ENCODE measurements at regions not wholly inside any gene's neighbourhood (a gene's known extent, or its start where the extent isn't known, plus 50 kb on each side); places are given as distances from the start of the nearest gene placed in this dataset.

DNA sequence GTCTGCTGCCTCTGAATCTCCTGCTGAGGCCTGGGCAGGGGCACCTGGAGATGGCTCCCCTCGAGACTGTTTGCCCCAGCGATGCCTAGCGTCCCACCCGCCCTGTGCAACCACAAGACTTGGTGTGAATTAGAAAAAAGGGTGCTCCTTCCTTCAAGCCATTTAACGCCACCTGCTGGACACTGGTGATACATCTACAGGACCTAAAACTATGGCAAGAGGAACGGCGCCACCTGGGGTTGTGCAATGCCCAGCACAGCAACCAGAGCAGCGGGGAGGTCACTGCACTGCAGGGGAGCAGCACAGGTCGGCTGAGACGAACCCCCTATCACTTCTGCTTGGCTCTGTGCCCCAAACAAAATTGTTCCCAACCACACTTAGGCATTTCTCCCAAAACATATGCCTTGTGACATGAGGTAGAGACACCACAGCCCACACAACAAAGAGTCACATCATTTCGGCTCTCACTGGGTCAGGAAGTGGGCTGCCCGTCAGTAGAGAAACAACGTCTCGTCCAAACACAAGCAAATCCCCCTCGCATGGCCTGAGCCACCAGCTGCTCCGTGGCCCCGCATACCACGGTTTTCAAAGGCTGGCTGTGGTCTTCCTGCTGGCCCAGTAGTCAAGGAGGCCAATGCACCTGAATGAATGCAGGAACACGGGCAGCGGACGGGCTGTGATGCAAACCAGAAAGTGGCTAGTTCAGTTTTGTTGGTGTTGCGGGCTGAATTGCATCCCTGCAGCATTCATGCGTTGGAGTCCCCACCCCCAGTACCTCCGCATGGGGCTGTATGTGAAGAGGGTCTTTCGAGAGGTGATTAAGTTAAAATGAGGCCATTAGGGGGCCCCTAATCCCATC is 171.9 kb downstream of the SHANK2 start:
- TF ChIP-seq BHLHE40 (IDR thresholded peaks at IDR 0.05; ENCODE audit: borderline replicate concordance) (no peak), SUZ12 (IDR thresholded peaks at IDR 0.05) (no peak), SP1 (IDR thresholded peaks at IDR 0.05) (no peak), FOXA1 (IDR thresholded peaks at IDR 0.05) (no peak), FOXM1 (IDR thresholded peaks at IDR 0.05; ENCODE audit: borderline replicate concordance) (no peak), L3MBTL2 (conservative IDR thresholded peaks at IDR 0.05) (no peak)
- peak; percentile 54 for DNase-seq (ENCODE audit: extremely low spot score)
- ChIA-PET POLR2A (no interaction called here), CTCF (no interaction called here)

DNA sequence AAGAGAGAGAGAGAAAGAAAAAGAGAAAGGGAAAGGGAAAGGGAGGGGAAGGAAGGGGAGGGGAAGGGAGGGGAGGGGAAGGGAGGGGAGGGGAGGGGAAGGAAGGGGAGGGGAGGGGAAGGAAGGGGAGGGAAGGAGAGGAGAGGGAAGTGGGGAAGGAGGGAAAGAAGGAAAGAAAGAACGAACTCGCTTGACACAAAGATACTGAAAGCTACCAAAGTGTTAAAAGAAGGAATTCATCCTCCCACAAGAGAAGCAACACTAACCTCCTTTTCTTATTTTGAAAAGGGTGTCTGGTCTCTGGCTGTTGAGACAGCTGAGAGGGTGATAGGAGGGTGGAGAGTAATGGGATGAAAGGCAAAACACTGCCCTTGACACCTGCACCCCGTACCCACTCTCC is 172.6 kb downstream of the SHANK2 start:
- DNase-seq (ENCODE audit: extremely low spot score), result no peak
- ChIA-PET POLR2A (no interaction called here), CTCF (no interaction called here)
- TF ChIP-seq CTBP1 (IDR thresholded peaks at IDR 0.05; ENCODE audit: borderline replicate concordance) (no peak), FOXM1 (IDR thresholded peaks at IDR 0.05; ENCODE audit: borderline replicate concordance) (no peak), PKNOX1 (IDR thresholded peaks at IDR 0.05) (no peak), FOXK2 (IDR thresholded peaks at IDR 0.05) (no peak), HDGF (IDR thresholded peaks at IDR 0.05; ENCODE audit: borderline replicate concordance) (no peak), ELF4 (IDR thresholded peaks at IDR 0.05) (no peak), L3MBTL2 (conservative IDR thresholded peaks at IDR 0.05) (no peak), LEF1 (IDR thresholded peaks at IDR 0.05; ENCODE audit: borderline replicate concordance) (no peak), NFRKB (IDR thresholded peaks at IDR 0.05) (no peak), FOXA1 (IDR thresholded peaks at IDR 0.05) (no peak), BHLHE40 (IDR thresholded peaks at IDR 0.05; ENCODE audit: borderline replicate concordance) (no peak), ZNF384 (IDR thresholded peaks at IDR 0.05) (no peak), SP1 (IDR thresholded peaks at IDR 0.05) (no peak), TARDBP (IDR thresholded peaks at IDR 0.05) (no peak), ARNT (IDR thresholded peaks at IDR 0.05) (no peak), SUZ12 (IDR thresholded peaks at IDR 0.05) (no peak)

GRCh38 chr11:71078482-71078881 is 173.9 kb downstream of the SHANK2 start:
- TF ChIP-seq FOXM1 (IDR thresholded peaks at IDR 0.05; ENCODE audit: borderline replicate concordance), result no peak
- TF ChIP-seq NFRKB (IDR thresholded peaks at IDR 0.05), result no peak
- no peak for TF ChIP-seq ZNF384 (IDR thresholded peaks at IDR 0.05)
- no peak for TF ChIP-seq CTBP1 (IDR thresholded peaks at IDR 0.05; ENCODE audit: borderline replicate concordance)
- no peak for TF ChIP-seq ARNT (IDR thresholded peaks at IDR 0.05)
- no peak for TF ChIP-seq FOXK2 (IDR thresholded peaks at IDR 0.05)
- TF ChIP-seq L3MBTL2 (conservative IDR thresholded peaks at IDR 0.05), result no peak
- TF ChIP-seq HDGF (IDR thresholded peaks at IDR 0.05; ENCODE audit: borderline replicate concordance), result no peak
- ChIA-PET CTCF (no interaction called here), POLR2A (no interaction called here)
- no peak for DNase-seq (ENCODE audit: extremely low spot score)

DNA sequence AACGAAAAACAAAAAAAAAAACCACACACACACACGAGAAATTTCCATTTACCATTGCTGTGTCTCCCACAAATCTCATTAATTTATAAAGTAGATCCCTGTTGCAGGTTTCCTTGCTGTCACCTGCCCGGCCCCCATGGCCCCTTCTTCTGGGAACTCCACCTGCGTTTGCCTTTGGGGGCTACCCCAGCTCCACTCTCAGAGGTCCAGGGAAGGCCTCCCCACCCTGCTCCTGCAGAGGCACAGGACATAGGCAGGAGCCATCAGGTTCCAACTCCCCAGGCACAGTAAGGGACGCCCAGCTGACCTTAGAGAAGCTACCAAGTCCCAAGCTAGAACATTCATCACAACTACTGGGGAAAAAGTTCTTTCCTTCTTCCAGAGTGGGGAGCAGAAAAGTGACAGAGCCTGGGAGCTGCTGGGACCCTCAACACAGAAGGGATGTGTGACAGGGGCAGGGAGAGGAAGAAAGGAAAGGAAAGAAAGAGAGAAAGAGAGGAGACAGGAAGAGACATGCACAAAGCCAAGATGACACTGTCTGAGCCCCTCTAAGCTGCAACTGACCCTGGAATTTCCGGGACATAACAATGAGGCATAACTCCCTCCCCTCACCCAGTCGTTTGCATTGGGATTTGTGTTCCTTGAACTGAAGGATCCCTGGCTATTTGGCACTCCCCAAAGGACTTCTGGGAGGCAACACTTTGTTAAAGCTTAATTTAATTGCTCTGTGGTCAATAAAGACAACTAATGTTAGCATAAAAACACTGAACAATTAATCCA is 175.7 kb downstream of the SHANK2 start:
- POLR2A ChIA-PET, result no interaction called here
- TF ChIP-seq CTBP1 (IDR thresholded peaks at IDR 0.05; ENCODE audit: borderline replicate concordance) (no peak), BHLHE40 (IDR thresholded peaks at IDR 0.05; ENCODE audit: borderline replicate concordance) (no peak), PKNOX1 (IDR thresholded peaks at IDR 0.05) (no peak), ARNT (IDR thresholded peaks at IDR 0.05) (no peak), SUZ12 (IDR thresholded peaks at IDR 0.05) (no peak), NFRKB (IDR thresholded peaks at IDR 0.05) (no peak), ELF4 (IDR thresholded peaks at IDR 0.05) (no peak), L3MBTL2 (conservative IDR thresholded peaks at IDR 0.05) (no peak), LEF1 (IDR thresholded peaks at IDR 0.05; ENCODE audit: borderline replicate concordance) (no peak), FOXA1 (IDR thresholded peaks at IDR 0.05) (no peak)
- DNase-seq (ENCODE audit: extremely low spot score), result no peak
- CTCF ChIA-PET, result interaction anchor here (1.0 to 1.1 kb wide), 2 partner anchors 11 to 14 kb away, joined by 3 to 4 read pairs; no protein-coding TSS in a partner anchor

- ChIA-PET CTCF (interaction anchor here (1.0 kb wide), 1 partner anchor 11 kb away, joined by 4 read pairs; no protein-coding TSS in a partner anchor), POLR2A (no interaction called here)
- TF ChIP-seq PKNOX1 (IDR thresholded peaks at IDR 0.05), result no peak
- no peak for TF ChIP-seq ELF4 (IDR thresholded peaks at IDR 0.05)
- TF ChIP-seq HDGF (IDR thresholded peaks at IDR 0.05; ENCODE audit: borderline replicate concordance), result no peak
- no peak for TF ChIP-seq SUZ12 (IDR thresholded peaks at IDR 0.05)
- no peak for TF ChIP-seq BHLHE40 (IDR thresholded peaks at IDR 0.05; ENCODE audit: borderline replicate concordance)
- DNase-seq (ENCODE audit: extremely low spot score), result no peak
These were observed 176.4 kb downstream of the SHANK2 start for GRCh38 chr11:71075871-71076420.
